Testis (tissue), 2 donors: ENCODE measurements at regions not wholly inside any gene's neighbourhood (a gene's known extent, or its start where the extent isn't known, plus 50 kb on each side); places are given as distances from the start of the nearest gene placed in this dataset.

Experiments used
- DNase-seq: peaks from one replicate; pipeline ENCODE4 v3.0.0-alpha.2; 2019
- H3K27ac ChIP-seq, 2 donors: fragments of 200-600 bp; sonication (generic); one replicate each; pipeline ENCODE4 v1.5.1; 2019
- H3K27me3 ChIP-seq: fragments of 200-600 bp; sonication (generic); one replicate; pipeline ENCODE4 v1.5.1; 2019
- H3K36me3 ChIP-seq: fragments of 200-600 bp; sonication (generic); one replicate; pipeline ENCODE4 v1.5.1; 2017; ENCODE audit warnings: low read depth; ENCODE audit errors: missing control alignments
- H3K4me1 ChIP-seq: fragments of 200-600 bp; sonication (generic); one replicate; pipeline ENCODE4 v1.5.1; 2019
- H3K4me3 ChIP-seq, 2 donors: fragments of 200-600 bp; sonication (generic); one replicate each; pipeline ENCODE4 v1.5.1; 2017 to 2019
- H3K9me3 ChIP-seq: fragments of 200-600 bp; sonication (generic); one replicate; pipeline ENCODE4 v1.5.1; 2017
- POLR2A ChIP-seq: fragments of 450-650 bp; IDR thresholded peaks from one replicate; pipeline ENCODE4 v1.6.1; 2017; ENCODE audit warnings: antibody characterized with exemption, mild to moderate bottlenecking, moderate library complexity
- WGBS, 2 donors: methylation state at CpG; one replicate each; pipeline ENCODE4 v1.1.5; 2018; 5-methylcytosine and 5-hydroxymethylcytosine counted together
- intact Hi-C: fragments of 100-400 bp; cut with DNase I; formaldehyde crosslinking; loops from one replicate; pipeline ENCODE4 v1.15.1; 2023; ENCODE audit warnings: low total_unique reads
- TF ChIP-seq, protein P1 (sequence below), 3 experiments: fragments of 450-650 bp in 2 of 3; fragments of 200-600 bp in 1 of 3; sonication (generic) in 1 of 3; IDR thresholded peaks; one replicate each; pipeline ENCODE4 v1.5.1; 2016 to 2019; ENCODE audit warnings: antibody characterized with exemption in 3 of 3, mild to moderate bottlenecking in 2 of 3, moderate library complexity in 1 of 3

DNA sequence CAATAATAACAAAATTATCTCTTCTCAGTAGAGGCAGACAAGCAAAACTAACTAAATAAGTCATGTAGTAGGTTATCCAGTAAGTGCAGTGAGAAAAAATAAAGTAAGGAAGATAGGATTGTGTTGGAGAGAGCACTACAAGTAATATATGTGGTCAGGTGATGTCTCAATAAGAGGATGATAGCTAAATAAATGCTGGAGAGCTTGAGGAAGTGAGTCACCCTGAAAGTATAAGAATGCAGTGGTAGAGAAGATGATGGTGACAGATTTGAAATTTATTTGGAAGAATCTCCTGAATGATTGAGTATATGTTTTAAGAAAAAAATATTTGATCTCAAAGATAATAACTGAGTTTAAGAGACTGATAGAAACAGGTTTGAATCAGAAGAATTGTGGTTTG, 152.2 kb upstream of the PRR20A start:
- TF ChIP-seq, protein P1, sequence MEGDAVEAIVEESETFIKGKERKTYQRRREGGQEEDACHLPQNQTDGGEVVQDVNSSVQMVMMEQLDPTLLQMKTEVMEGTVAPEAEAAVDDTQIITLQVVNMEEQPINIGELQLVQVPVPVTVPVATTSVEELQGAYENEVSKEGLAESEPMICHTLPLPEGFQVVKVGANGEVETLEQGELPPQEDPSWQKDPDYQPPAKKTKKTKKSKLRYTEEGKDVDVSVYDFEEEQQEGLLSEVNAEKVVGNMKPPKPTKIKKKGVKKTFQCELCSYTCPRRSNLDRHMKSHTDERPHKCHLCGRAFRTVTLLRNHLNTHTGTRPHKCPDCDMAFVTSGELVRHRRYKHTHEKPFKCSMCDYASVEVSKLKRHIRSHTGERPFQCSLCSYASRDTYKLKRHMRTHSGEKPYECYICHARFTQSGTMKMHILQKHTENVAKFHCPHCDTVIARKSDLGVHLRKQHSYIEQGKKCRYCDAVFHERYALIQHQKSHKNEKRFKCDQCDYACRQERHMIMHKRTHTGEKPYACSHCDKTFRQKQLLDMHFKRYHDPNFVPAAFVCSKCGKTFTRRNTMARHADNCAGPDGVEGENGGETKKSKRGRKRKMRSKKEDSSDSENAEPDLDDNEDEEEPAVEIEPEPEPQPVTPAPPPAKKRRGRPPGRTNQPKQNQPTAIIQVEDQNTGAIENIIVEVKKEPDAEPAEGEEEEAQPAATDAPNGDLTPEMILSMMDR (IDR thresholded peaks at IDR 0.05) = no peak
- no peak for TF ChIP-seq POLR2A
- no peak overlapping the region for H3K4me3 ChIP-seq
- no peaks in the 10 kb centered on the region for H3K9me3 ChIP-seq
- H3K4me1 ChIP-seq = no peaks in the 10 kb centered on the region
- DNase-seq = no peak
- H3K27me3 ChIP-seq = no peaks in the 10 kb centered on the region
- H3K27ac ChIP-seq = no peak overlapping the region
- H3K36me3 ChIP-seq = no peaks in the 10 kb centered on the region
- intact Hi-C loops = no loop called here

DNA sequence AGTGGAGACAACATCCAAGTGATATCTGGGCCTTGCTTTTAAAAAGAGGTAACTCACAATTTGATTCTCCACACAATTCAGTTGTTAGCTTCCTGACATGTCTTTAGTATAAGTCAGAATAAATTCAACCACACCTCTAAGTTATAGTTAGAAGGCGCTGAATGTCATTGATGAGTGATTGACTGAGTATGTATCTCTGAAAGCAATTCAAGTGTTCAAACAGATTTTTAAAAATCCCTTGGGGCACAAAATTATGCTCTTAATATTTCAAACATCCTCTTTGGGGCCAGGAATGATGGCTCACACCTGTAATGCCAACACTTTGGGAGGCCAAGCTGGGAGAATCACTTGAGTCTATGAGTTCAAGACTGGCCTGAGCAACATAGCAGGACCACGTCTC, 137.0 kb upstream of the PRR20A start:
- 86 to 98% methylated on average over 2 of the region's 2 CpGs for WGBS, 2 donors
- Histone ChIP-seq H3K9me3 (no peaks in the 10 kb centered on the region), H3K4me3 (no peak overlapping the region), H3K27ac (no peak overlapping the region), H3K27me3 (no peaks in the 10 kb centered on the region), H3K4me1 (no peaks in the 10 kb centered on the region), H3K36me3 (no peaks in the 10 kb centered on the region)
- TF ChIP-seq POLR2A = no peak
- TF ChIP-seq, protein P1 (IDR thresholded peaks at IDR 0.05) = no peak
- DNase-seq = no peak
- intact Hi-C loops = no loop called here

DNA sequence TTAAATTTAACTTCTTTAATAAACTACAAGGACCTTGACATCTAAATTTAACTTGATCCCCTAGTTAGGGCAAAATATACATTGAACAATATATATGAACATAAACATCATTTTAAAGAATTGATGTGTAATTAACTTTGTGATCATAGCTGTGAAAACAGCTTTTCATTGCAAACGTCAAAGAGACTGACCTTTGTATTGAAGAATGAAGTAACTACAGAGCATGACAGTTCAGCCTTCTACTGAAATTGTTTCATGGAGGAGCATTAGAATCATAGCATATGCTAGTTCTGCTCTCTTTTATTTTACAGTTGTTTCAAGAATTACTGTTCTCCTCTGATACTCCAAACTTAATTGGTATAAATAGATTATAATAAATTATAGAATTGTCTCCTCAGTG, 123.4 kb upstream of the PRR20A start:
- intact Hi-C loops = no loop called here
- Histone ChIP-seq H3K27me3 (no peaks in the 10 kb centered on the region), H3K27ac (no peak overlapping the region), H3K4me3 (no peak overlapping the region), H3K4me1 (no peaks in the 10 kb centered on the region), H3K9me3 (no peaks in the 10 kb centered on the region), H3K36me3 (no peaks in the 10 kb centered on the region)
- DNase-seq = no peak
- no peak for TF ChIP-seq POLR2A
- TF ChIP-seq, protein P1 (IDR thresholded peaks at IDR 0.05) = no peak
- 58 to 63% methylated on average over 1 of the region's 1 CpG for WGBS, 2 donors

DNA sequence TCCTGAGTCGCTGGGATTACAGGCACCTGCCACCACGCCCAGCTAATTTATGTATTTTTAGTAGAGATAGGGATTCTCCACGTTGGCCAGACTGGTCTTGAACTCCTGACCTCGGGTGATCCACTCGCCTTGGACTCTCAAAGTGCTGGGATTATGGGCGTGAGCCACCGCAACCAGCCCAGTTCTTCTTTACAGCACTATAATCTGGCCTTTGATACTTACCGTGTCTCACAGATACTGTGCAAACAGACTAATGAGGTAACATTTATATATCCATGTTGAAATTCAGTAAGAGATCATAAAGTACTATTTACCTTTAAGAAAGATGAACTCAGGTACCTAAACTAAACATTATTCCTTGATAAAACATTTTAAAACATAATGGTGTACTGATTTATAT, 121.8 kb upstream of the PRR20A start:
- H3K27ac ChIP-seq = no peak overlapping the region
- no peak for DNase-seq
- no peak for TF ChIP-seq POLR2A
- TF ChIP-seq, protein P1 (IDR thresholded peaks at IDR 0.05) = no peak
- no peaks in the 10 kb centered on the region for H3K27me3 ChIP-seq
- H3K4me1 ChIP-seq = no peaks in the 10 kb centered on the region
- no peaks in the 10 kb centered on the region for H3K36me3 ChIP-seq
- 80 to 81% methylated on average over 8 of the region's 8 CpGs for WGBS, 2 donors
- H3K9me3 ChIP-seq = no peaks in the 10 kb centered on the region
- intact Hi-C loops = no loop called here
- no peak overlapping the region for H3K4me3 ChIP-seq

DNA sequence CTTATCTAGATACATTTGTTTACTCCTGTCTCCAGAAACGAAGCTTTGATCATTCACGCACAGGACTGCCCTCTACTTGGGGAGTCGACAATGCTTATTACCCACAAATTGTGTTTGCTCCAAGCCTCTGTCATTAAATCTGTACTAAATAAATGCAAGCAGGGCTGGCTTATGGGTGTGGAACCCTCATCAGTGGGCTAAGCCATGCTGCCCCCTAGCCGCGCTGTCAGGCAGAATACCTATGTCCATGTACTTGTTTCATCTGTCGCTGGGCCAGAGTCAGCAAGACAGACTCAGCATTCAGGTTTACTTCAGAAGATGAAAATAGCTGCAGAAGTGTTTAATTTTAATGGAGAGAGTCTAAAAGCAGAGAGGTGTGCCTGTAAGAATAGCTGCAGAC, 110.0 kb upstream of the PRR20A start:
- Histone ChIP-seq H3K27me3 (no peaks in the 10 kb centered on the region), H3K4me3 (no peak overlapping the region), H3K36me3 (no peaks in the 10 kb centered on the region), H3K9me3 (no peaks in the 10 kb centered on the region), H3K27ac (no peak overlapping the region), H3K4me1 (no peaks in the 10 kb centered on the region)
- TF ChIP-seq, protein P1 (IDR thresholded peaks at IDR 0.05) = no peak
- no peak for TF ChIP-seq POLR2A
- peak; percentile 14 for DNase-seq
- intact Hi-C loops = no loop called here
- 85 to 92% methylated on average over 6 of the region's 6 CpGs for WGBS, 2 donors
